GM06990 (cell line): ENCODE measurements at regions not wholly inside any gene's neighbourhood (a gene's known extent, or its start where the extent isn't known, plus 50 kb on each side); places are given as distances from the start of the nearest gene placed in this dataset.
"Not testable (repeated sequence)": the region's sequence is repeated elsewhere in the genome, so short reads cannot be mapped to it uniquely, and the experiment has no call there.

Experiments used
- DNase-seq: peaks from one replicate; pipeline ENCODE4 v3.0.0-alpha.2; 2011; ENCODE audit not compliant: insufficient read length; ENCODE audit errors: extremely low read depth
- H3K27me3 ChIP-seq: replicated peaks from 2 replicates; pipeline ENCODE4 v1.6.0; 2011; ENCODE audit warnings: low read length; ENCODE audit not compliant: control insufficient read depth, insufficient read depth
- H3K36me3 ChIP-seq: 2 replicates; pipeline ENCODE4 v1.5.1; 2011; ENCODE audit warnings: low read length; ENCODE audit not compliant: control insufficient read depth, insufficient read depth
- H3K4me3 ChIP-seq: replicated peaks from 2 replicates; pipeline ENCODE4 v1.5.1; 2011; ENCODE audit warnings: low read depth, mild to moderate bottlenecking, control low read depth, low read length
- CTCF ChIP-seq: IDR thresholded peaks from 2 replicates; pipeline ENCODE4 v1.5.1; 2011; ENCODE audit warnings: low read length, control low read depth, mild to moderate bottlenecking, inconsistent platforms; ENCODE audit not compliant: insufficient read depth, poor library complexity, severe bottlenecking

GRCh38 chr5:85337435-85337834, 952.8 kb upstream of the EDIL3 start:
- no peak for TF ChIP-seq CTCF
- no peak for DNase-seq
- no peak overlapping the region for H3K4me3 ChIP-seq
- H3K36me3 ChIP-seq, result no peaks in the 10 kb centered on the region
- H3K27me3 ChIP-seq, result no peaks in the 10 kb centered on the region

GRCh38 chr5:85340790-85341189, 956.1 kb upstream of the EDIL3 start:
- no peak for DNase-seq
- Histone ChIP-seq H3K36me3 (no peaks in the 10 kb centered on the region), H3K27me3 (no peaks in the 10 kb centered on the region), H3K4me3 (no peak overlapping the region)
- no peak for TF ChIP-seq CTCF

- Histone ChIP-seq H3K4me3 (no peak overlapping the region), H3K27me3 (no peaks in the 10 kb centered on the region), H3K36me3 (no peaks in the 10 kb centered on the region)
- DNase-seq, result no peak
- TF ChIP-seq CTCF, result no peak
Observed at GRCh38 chr5:85345818-85346217, 961.1 kb upstream of the EDIL3 start.

GRCh38 chr5:85357309-85357708, 972.6 kb upstream of the EDIL3 start:
- Histone ChIP-seq H3K27me3 (no peaks in the 10 kb centered on the region), H3K36me3 (no peaks in the 10 kb centered on the region), H3K4me3 (no peak overlapping the region)
- no peak for DNase-seq
- TF ChIP-seq CTCF, result no peak

GRCh38 chr5:85375525-85375924, 990.8 kb upstream of the EDIL3 start:
- H3K4me3 ChIP-seq, result no peak overlapping the region
- no peaks in the 10 kb centered on the region for H3K27me3 ChIP-seq
- no peak for TF ChIP-seq CTCF
- no peaks in the 10 kb centered on the region for H3K36me3 ChIP-seq
- DNase-seq, result no peak

GRCh38 chr5:85388770-85389169, 1004.1 kb upstream of the EDIL3 start:
- no peak overlapping the region for H3K4me3 ChIP-seq
- no peaks in the 10 kb centered on the region for H3K27me3 ChIP-seq
- H3K36me3 ChIP-seq, result no peaks in the 10 kb centered on the region
- no peak for DNase-seq
- no peak for TF ChIP-seq CTCF

- H3K27me3 ChIP-seq, H3K4me3 ChIP-seq, H3K36me3 ChIP-seq, DNase-seq: not testable (repeated sequence)
Observed at GRCh38 chr5:85392309-85392708, 1007.6 kb upstream of the EDIL3 start.
